ENCODE measurements at regions not wholly inside any gene's neighbourhood (a gene's known extent, or its start where the extent isn't known, plus 50 kb on each side); places are given as distances from the start of the nearest gene placed in this dataset.

DNA sequence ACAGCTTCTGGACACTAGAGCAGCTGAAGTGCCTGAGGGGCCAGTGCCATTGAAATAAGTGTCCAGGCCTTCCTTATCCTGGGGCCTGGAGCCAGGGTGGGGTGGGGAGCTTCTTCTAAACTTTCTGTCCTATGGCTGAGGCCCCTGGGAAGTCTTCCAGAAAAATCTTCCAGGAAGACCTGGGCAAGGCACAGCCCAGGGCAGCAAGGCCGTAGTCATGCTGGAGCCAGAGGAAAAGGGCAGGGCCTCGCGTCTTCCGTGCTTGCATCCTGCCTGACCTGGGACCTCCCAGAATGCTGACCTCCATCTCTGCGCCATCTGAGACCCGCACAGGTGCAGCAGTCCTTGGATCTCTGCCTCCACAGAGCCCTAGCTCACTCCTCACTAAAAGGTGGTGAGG is 96.7 kb upstream of the SLC44A3 start:
- Histone ChIP-seq H3K4me1 (peaks cover 4 to 20% (median 17%) of the 10 kb centered on the region in 4 donors), H3K27ac (replicated peaks in 1 of 4) (no peak overlapping the region), H3K27me3 (no peaks in the 10 kb centered on the region), H3K4me3 (no peak overlapping the region), H3K9me3 (no peaks in the 10 kb centered on the region), H3K36me3 (no peaks in the 10 kb centered on the region)
- WGBS = 80% methylated on average over 2 of the region's 6 CpGs
- DNase-seq (ENCODE audit: extremely low spot score) = peak; percentile 83
- intact Hi-C loops (cut with DNase I) = no loop called here
- TF ChIP-seq, protein P1, sequence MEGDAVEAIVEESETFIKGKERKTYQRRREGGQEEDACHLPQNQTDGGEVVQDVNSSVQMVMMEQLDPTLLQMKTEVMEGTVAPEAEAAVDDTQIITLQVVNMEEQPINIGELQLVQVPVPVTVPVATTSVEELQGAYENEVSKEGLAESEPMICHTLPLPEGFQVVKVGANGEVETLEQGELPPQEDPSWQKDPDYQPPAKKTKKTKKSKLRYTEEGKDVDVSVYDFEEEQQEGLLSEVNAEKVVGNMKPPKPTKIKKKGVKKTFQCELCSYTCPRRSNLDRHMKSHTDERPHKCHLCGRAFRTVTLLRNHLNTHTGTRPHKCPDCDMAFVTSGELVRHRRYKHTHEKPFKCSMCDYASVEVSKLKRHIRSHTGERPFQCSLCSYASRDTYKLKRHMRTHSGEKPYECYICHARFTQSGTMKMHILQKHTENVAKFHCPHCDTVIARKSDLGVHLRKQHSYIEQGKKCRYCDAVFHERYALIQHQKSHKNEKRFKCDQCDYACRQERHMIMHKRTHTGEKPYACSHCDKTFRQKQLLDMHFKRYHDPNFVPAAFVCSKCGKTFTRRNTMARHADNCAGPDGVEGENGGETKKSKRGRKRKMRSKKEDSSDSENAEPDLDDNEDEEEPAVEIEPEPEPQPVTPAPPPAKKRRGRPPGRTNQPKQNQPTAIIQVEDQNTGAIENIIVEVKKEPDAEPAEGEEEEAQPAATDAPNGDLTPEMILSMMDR (IDR thresholded peaks at IDR 0.05) = no peak
- TF ChIP-seq POLR2AphosphoS5 (IDR thresholded peaks at IDR 0.05) = no peak
- TF ChIP-seq EP300 (IDR thresholded peaks at IDR 0.05) = no peak
- TF ChIP-seq POLR2A (IDR thresholded peaks at IDR 0.05; ENCODE audit: low read depth) = no peak

DNA sequence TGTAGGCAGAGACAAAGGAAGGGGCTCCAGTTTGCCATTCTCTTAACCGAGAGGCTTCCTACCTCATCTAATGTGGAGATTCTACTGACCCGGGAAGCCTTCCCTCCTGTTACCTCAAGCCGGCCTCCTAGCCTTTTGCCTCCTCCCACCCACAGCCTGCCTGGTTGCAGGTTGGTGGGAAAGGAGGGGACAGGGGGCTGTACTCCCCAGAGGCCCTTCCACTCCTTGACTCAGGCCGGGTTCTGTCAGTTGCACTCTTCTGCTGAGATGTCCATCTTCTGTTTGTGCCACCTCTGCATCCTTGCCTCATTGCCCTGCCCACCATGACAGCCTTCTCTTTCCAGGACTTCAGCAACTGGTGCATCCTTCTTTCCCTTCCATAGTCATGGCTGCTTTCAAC is 98.0 kb upstream of the SLC44A3 start:
- DNase-seq (ENCODE audit: extremely low spot score) = no peak
- no peaks in the 10 kb centered on the region for H3K36me3 ChIP-seq
- no peaks in the 10 kb centered on the region for H3K27me3 ChIP-seq
- no peaks in the 10 kb centered on the region for H3K9me3 ChIP-seq
- intact Hi-C loops (cut with DNase I) = no loop called here
- TF ChIP-seq POLR2AphosphoS5 (IDR thresholded peaks at IDR 0.05) (no peak), EP300 (IDR thresholded peaks at IDR 0.05) (no peak), POLR2A (IDR thresholded peaks at IDR 0.05; ENCODE audit: low read depth) (no peak)
- TF ChIP-seq, protein P1 (IDR thresholded peaks at IDR 0.05) = no peak
- H3K4me3 ChIP-seq = no peak overlapping the region
- WGBS = 77% methylated on average over 4 of the region's 4 CpGs
- H3K4me1 ChIP-seq = peaks cover 0 to 7% (median 4%) of the 10 kb centered on the region in 4 donors
- no peak overlapping the region for H3K27ac ChIP-seq (replicated peaks in 1 of 4)

DNA sequence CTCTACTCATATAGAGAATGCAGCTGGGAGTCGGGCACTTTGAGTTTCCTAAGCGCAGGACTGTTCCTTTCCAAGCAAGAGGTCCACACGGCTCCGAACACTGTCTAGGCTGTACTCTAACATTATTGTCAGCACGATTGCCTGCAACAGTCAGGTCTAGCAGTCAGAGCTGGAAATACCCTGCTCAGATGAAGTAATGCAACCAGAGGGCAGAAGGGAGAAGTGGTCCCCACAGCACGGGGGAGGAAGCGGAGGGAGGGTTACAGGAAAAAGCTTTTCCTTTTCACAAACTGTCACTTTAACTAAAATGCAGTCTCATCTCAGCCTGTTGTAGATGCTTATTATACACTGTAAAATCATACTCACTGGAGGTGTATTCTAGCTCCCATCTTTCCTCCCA is 98.9 kb upstream of the SLC44A3 start:
- DNase-seq (ENCODE audit: extremely low spot score) = no peak
- intact Hi-C loops (cut with DNase I) = no loop called here
- no peak overlapping the region for H3K4me3 ChIP-seq
- H3K36me3 ChIP-seq = no peaks in the 10 kb centered on the region
- no peak overlapping the region for H3K27ac ChIP-seq (replicated peaks in 1 of 4)
- H3K4me1 ChIP-seq = peaks cover 0 to 5% (median 0%) of the 10 kb centered on the region in 4 donors
- H3K9me3 ChIP-seq = no peaks in the 10 kb centered on the region
- TF ChIP-seq EP300 (IDR thresholded peaks at IDR 0.05) (no peak), POLR2A (IDR thresholded peaks at IDR 0.05; ENCODE audit: low read depth) (no peak), POLR2AphosphoS5 (IDR thresholded peaks at IDR 0.05) (no peak)
- TF ChIP-seq, protein P1 (IDR thresholded peaks at IDR 0.05) = no peak
- H3K27me3 ChIP-seq = no peaks in the 10 kb centered on the region
- WGBS = 77% methylated on average over 7 of the region's 7 CpGs

DNA sequence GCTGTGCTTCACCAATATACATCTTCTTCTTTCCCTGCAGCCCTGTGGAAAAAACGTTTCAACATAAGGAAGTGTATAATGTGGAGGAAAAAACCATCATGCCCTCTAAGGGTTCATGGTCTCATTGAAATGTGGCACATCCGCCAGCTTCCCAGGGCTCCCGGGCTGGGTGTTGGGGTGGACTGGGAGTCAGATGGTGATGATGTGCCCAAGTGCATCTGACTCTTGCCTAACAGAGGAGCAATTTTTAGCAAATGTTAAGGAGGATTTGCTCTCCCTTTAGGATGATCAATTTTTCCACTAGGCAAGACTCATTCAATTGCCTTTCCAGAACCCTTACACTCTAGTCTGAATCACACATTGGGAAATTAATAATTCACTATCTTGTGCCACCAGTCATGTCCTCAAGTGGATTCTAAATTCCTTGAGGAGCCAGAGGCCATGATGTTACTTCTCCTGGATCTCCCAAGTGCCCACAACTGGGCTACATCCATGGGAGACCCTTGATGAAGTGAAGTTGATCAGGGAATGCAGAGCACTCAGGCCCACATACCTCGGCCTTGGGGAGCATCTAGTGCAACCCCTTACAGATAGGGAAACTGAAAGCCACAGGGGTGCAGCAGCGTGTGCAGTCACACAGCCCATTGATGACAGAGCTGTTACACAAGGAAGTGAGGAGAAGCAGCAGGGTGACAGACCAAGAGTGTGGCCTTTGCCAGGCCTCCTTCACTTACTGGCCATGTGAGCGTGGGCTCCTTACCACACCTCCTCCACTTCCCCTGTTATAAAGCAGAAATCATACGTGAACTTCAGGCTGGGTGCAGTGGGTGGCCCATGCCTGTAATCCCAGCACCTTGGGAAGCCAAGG is 100.0 kb upstream of the SLC44A3 start:
- H3K36me3 ChIP-seq = no peaks in the 10 kb centered on the region
- 92% methylated on average over 6 of the region's 7 CpGs for WGBS
- DNase-seq (ENCODE audit: extremely low spot score) = peak; percentile 53
- H3K27me3 ChIP-seq = no peaks in the 10 kb centered on the region
- intact Hi-C loops (cut with DNase I) = no loop called here
- TF ChIP-seq, protein P1 (IDR thresholded peaks at IDR 0.05) = no peak
- TF ChIP-seq POLR2AphosphoS5 (IDR thresholded peaks at IDR 0.05) (no peak), EP300 (IDR thresholded peaks at IDR 0.05) (no peak), POLR2A (IDR thresholded peaks at IDR 0.05; ENCODE audit: low read depth) (no peak)
- H3K9me3 ChIP-seq = no peaks in the 10 kb centered on the region
- H3K27ac ChIP-seq (replicated peaks in 1 of 4) = no peak overlapping the region
- H3K4me1 ChIP-seq = peaks cover 0 to 5% (median 0%) of the 10 kb centered on the region in 4 donors
- H3K4me3 ChIP-seq = no peak overlapping the region
